ENCODE measurements at regions not wholly inside any gene's neighbourhood (a gene's known extent, or its start where the extent isn't known, plus 50 kb on each side); places are given as distances from the start of the nearest gene placed in this dataset.

- TF ChIP-seq EZH2 (IDR thresholded peaks at IDR 0.05; ENCODE audit: low read depth, low read length, severe bottlenecking) (no peak), CTCF (IDR thresholded peaks at IDR 0.05; ENCODE audit: control extremely low read depth in 1 of 3, insufficient read depth in 1 of 3, low read depth in 1 of 3, low read length in 3 of 3) (no peak), POLR2AphosphoS5 (IDR thresholded peaks at IDR 0.05; ENCODE audit: low read depth, low read length) (no peak), TAF1 (IDR thresholded peaks at IDR 0.05; ENCODE audit: low read depth, low read length) (no peak), POLR2A (IDR thresholded peaks at IDR 0.05; ENCODE audit: control extremely low read depth in 1 of 2, low read depth in 2 of 2, low read length in 2 of 2) (no peak), CBX8 (IDR thresholded peaks at IDR 0.05; ENCODE audit: borderline replicate concordance, low read depth, low read length) (no peak)
Measured at GRCh38 chr5:89946508-89946907, 463.0 kb downstream of the CETN3 start.
